Kidney (tissue), 13 donors: ENCODE measurements at regions not wholly inside any gene's neighbourhood (a gene's known extent, or its start where the extent isn't known, plus 50 kb on each side); places are given as distances from the start of the nearest gene placed in this dataset.

Source experiments
- DNase-seq, 5 donors: peaks; one replicate each; pipeline ENCODE4 v3.0.0-alpha.2; 2013 to 2020
- FAIRE-seq: peaks from 2 replicates; lab custom pipeline; 2012; peaks lifted over from hg19 to GRCh38; lab: Jason Lieb, UNC
- H3K27ac ChIP-seq, 2 donors: one replicate each; pipeline ENCODE4 v1.7.0; 2013; ENCODE audit warnings: low read depth in 2 of 2, low read length in 2 of 2, inconsistent platforms in 1 of 2
- H3K27me3 ChIP-seq: one replicate; pipeline ENCODE4 v1.7.1; 2013; ENCODE audit warnings: low read length, inconsistent platforms; ENCODE audit not compliant: control insufficient read depth, insufficient read depth
- H3K36me3 ChIP-seq, 3 donors: one replicate each; pipeline versions ENCODE4 v1.7.0 to v1.7.1; 2013; ENCODE audit warnings: low read length in 3 of 3, control low read depth in 1 of 3, inconsistent platforms in 1 of 3; ENCODE audit not compliant: insufficient read depth in 3 of 3, control insufficient read depth in 2 of 3
- H3K4me1 ChIP-seq, 3 donors: one replicate each; pipeline versions ENCODE4 v1.7.0 to v1.7.1; 2013; ENCODE audit warnings: low read length in 3 of 3, inconsistent platforms in 1 of 3, low read depth in 1 of 3; ENCODE audit not compliant: control insufficient read depth in 2 of 3, insufficient read depth in 2 of 3
- H3K4me3 ChIP-seq, 3 donors: one replicate each; pipeline versions ENCODE4 v1.7.0 to v1.8.1; 2013; ENCODE audit warnings: low read length in 3 of 3, control low read depth in 1 of 3, inconsistent platforms in 1 of 3
- H3K9ac ChIP-seq, 3 donors: one replicate each; pipeline versions ENCODE4 v1.7.0 to v1.7.1; 2013; ENCODE audit warnings: low read length in 3 of 3, control low read depth in 1 of 3, inconsistent platforms in 1 of 3
- H3K9me3 ChIP-seq, 3 donors: one replicate each; pipeline versions ENCODE4 v1.7.0 to v1.7.1; 2013; ENCODE audit warnings: low read length in 3 of 3, control low read depth in 1 of 3, inconsistent platforms in 1 of 3; ENCODE audit not compliant: control insufficient read depth in 2 of 3, insufficient read depth in 1 of 3
- CTCF ChIP-seq: IDR thresholded peaks from 3 replicates; pipeline ENCODE4 v1.5.1; 2012; ENCODE audit warnings: mild to moderate bottlenecking, moderate library complexity, borderline replicate concordance; ENCODE audit not compliant: insufficient read depth; ENCODE audit errors: extremely low read depth
- intact Hi-C: fragments of 100-400 bp; cut with DNase I; formaldehyde crosslinking; loops from one replicate; pipeline ENCODE4 v1.11.1; 2022
- donor health status: control.
- donor health status: control.
- donor health status: control.
- donor health status: control.
- donor health status: control.
- donor health status: DM: yes; HTN: yes; CAD: no.
- donor health status: Normal renal cell carcinoma (clear cell type).

GRCh38 chr12:19909418-19909817 lies 458.9 kb upstream of the PDE3A start:
- intact Hi-C loops: no loop called here
- DNase-seq: no peak
- TF ChIP-seq CTCF: no peak
- H3K36me3 ChIP-seq: no peaks in the 10 kb centered on the region
- H3K9me3 ChIP-seq: no peaks in the 10 kb centered on the region
- H3K4me1 ChIP-seq: peaks cover 0 to 4% (median 0%) of the 10 kb centered on the region in 3 donors
- no peak overlapping the region for H3K27ac ChIP-seq
- no peak overlapping the region for H3K4me3 ChIP-seq
- FAIRE-seq: no peak
- H3K27me3 ChIP-seq: no peaks in the 10 kb centered on the region
- H3K9ac ChIP-seq: no peak overlapping the region

- Histone ChIP-seq H3K4me3 (no peak overlapping the region), H3K27ac (no peak overlapping the region), H3K9ac (no peak overlapping the region), H3K36me3 (no peaks in the 10 kb centered on the region), H3K4me1 (peaks cover 0 to 7% (median 0%) of the 10 kb centered on the region in 3 donors), H3K9me3 (no peaks in the 10 kb centered on the region), H3K27me3 (no peaks in the 10 kb centered on the region)
- intact Hi-C loops: no loop called here
- no peak for TF ChIP-seq CTCF
- DNase-seq (no peak), FAIRE-seq (no peak)
Measured at GRCh38 chr12:19910681-19911080, 457.7 kb upstream of the PDE3A start.

- Histone ChIP-seq H3K4me3 (no peak overlapping the region), H3K27me3 (no peaks in the 10 kb centered on the region), H3K36me3 (no peaks in the 10 kb centered on the region), H3K9ac (no peak overlapping the region), H3K9me3 (no peaks in the 10 kb centered on the region), H3K4me1 (peaks cover 0 to 7% (median 0%) of the 10 kb centered on the region in 3 donors), H3K27ac (no peak overlapping the region)
- no peak for FAIRE-seq
- intact Hi-C loops: no loop called here
- peak in 1 of 5 donors; percentile 64 for DNase-seq
- no peak for TF ChIP-seq CTCF
Measured at GRCh38 chr12:19912991-19913390, 455.3 kb upstream of the PDE3A start.
